HEK293 (cell line): ENCODE measurements at regions not wholly inside any gene's neighbourhood (a gene's known extent, or its start where the extent isn't known, plus 50 kb on each side); places are given as distances from the start of the nearest gene placed in this dataset.
A peak's percentile ranks its signal among the peaks of the same experiment; 100 is the strongest.

ENCODE experiments used
- KLF1 ChIP-seq: fragments of 450-650 bp; formaldehyde crosslinking; IDR thresholded peaks from 2 replicates; pipeline ENCODE4 v1.5.1; 2016; ENCODE audit warnings: missing biosample characterization, missing genetic modification characterization
- MYNN ChIP-seq: fragments of 450-650 bp; formaldehyde crosslinking; IDR thresholded peaks from 2 replicates; pipeline ENCODE4 v1.5.1; 2016; ENCODE audit warnings: missing biosample characterization, missing genetic modification characterization, borderline replicate concordance
- SETDB1 ChIP-seq: IDR thresholded peaks from one replicate; pipeline ENCODE4 v1.6.1; 2017; ENCODE audit warnings: mild to moderate bottlenecking, low read length, moderate library complexity, mixed read lengths; ENCODE audit not compliant: insufficient read length
- WT1 ChIP-seq: fragments of 450-650 bp; formaldehyde crosslinking; IDR thresholded peaks from 2 replicates; pipeline ENCODE4 v1.5.1; 2016; ENCODE audit warnings: missing biosample characterization, missing genetic modification characterization
- YY2 ChIP-seq: fragments of 450-650 bp; formaldehyde crosslinking; IDR thresholded peaks from 2 replicates; pipeline ENCODE4 v1.5.1; 2016; ENCODE audit warnings: missing biosample characterization, missing genetic modification characterization
- ZBTB20 ChIP-seq: fragments of 450-650 bp; formaldehyde crosslinking; IDR thresholded peaks from 2 replicates; pipeline ENCODE4 v1.5.1; 2016; ENCODE audit warnings: missing biosample characterization, missing genetic modification characterization
- ZBTB21 ChIP-seq: fragments of 450-650 bp; formaldehyde crosslinking; IDR thresholded peaks from 2 replicates; pipeline ENCODE4 v1.5.1; 2017; ENCODE audit warnings: missing biosample characterization, missing genetic modification characterization
- ZFP41 ChIP-seq: fragments of 450-650 bp; formaldehyde crosslinking; IDR thresholded peaks from 2 replicates; pipeline ENCODE4 v1.5.1; 2016; ENCODE audit warnings: missing biosample characterization, missing genetic modification characterization, borderline replicate concordance
- ZFP69B ChIP-seq: fragments of 450-650 bp; formaldehyde crosslinking; IDR thresholded peaks from 2 replicates; pipeline ENCODE4 v1.5.1; 2016; ENCODE audit warnings: missing biosample characterization, missing genetic modification characterization
- ZNF132 ChIP-seq: fragments of 450-650 bp; formaldehyde crosslinking; IDR thresholded peaks from 2 replicates; pipeline ENCODE4 v1.5.1; 2017; ENCODE audit warnings: missing biosample characterization, missing genetic modification characterization, borderline replicate concordance
- ZNF174 ChIP-seq: fragments of 450-650 bp; formaldehyde crosslinking; IDR thresholded peaks from 2 replicates; pipeline ENCODE4 v1.5.0; 2017; ENCODE audit warnings: missing biosample characterization, mild to moderate bottlenecking, missing genetic modification characterization
- ZNF2 ChIP-seq: fragments of 450-650 bp; formaldehyde crosslinking; IDR thresholded peaks from 2 replicates; pipeline ENCODE4 v1.5.1; 2016; ENCODE audit warnings: missing biosample characterization, missing genetic modification characterization
- ZNF211 ChIP-seq: fragments of 450-650 bp; formaldehyde crosslinking; IDR thresholded peaks from 2 replicates; pipeline ENCODE4 v1.5.1; 2016; ENCODE audit warnings: low read depth, missing biosample characterization, missing genetic modification characterization
- ZNF214 ChIP-seq: fragments of 450-650 bp; formaldehyde crosslinking; IDR thresholded peaks from 2 replicates; pipeline ENCODE4 v1.5.1; 2017; ENCODE audit warnings: missing biosample characterization, mild to moderate bottlenecking, missing genetic modification characterization, borderline replicate concordance
- ZNF223 ChIP-seq: fragments of 450-650 bp; formaldehyde crosslinking; IDR thresholded peaks from 2 replicates; pipeline ENCODE4 v1.5.1; 2016; ENCODE audit warnings: missing biosample characterization, missing genetic modification characterization
- ZNF239 ChIP-seq: fragments of 450-650 bp; formaldehyde crosslinking; IDR thresholded peaks from 2 replicates; pipeline ENCODE4 v1.5.1; 2016; ENCODE audit warnings: missing biosample characterization, missing genetic modification characterization
- ZNF341 ChIP-seq: fragments of 450-650 bp; formaldehyde crosslinking; IDR thresholded peaks from 2 replicates; pipeline ENCODE4; 2016; ENCODE audit warnings: low read depth, missing biosample characterization, missing genetic modification characterization
- ZNF350 ChIP-seq: fragments of 450-650 bp; formaldehyde crosslinking; IDR thresholded peaks from 2 replicates; pipeline ENCODE4 v1.5.0; 2017; ENCODE audit warnings: missing biosample characterization, mild to moderate bottlenecking, missing genetic modification characterization
- ZNF37A ChIP-seq: fragments of 450-650 bp; IDR thresholded peaks from 2 replicates; pipeline ENCODE4 v1.5.1; 2018; ENCODE audit warnings: missing biosample characterization, missing genetic modification characterization
- ZNF404 ChIP-seq: fragments of 450-650 bp; formaldehyde crosslinking; IDR thresholded peaks from 2 replicates; pipeline ENCODE4 v1.5.1; 2017; ENCODE audit warnings: missing biosample characterization, missing genetic modification characterization
- ZNF501 ChIP-seq: fragments of 450-650 bp; formaldehyde crosslinking; IDR thresholded peaks from 2 replicates; pipeline ENCODE4 v1.5.1; 2016; ENCODE audit warnings: missing biosample characterization, missing genetic modification characterization
- ZNF514 ChIP-seq: fragments of 450-650 bp; formaldehyde crosslinking; IDR thresholded peaks from 2 replicates; pipeline ENCODE4 v1.5.1; 2016; ENCODE audit warnings: missing biosample characterization, missing genetic modification characterization
- ZNF544 ChIP-seq: fragments of 450-650 bp; formaldehyde crosslinking; IDR thresholded peaks from 2 replicates; pipeline ENCODE4 v1.5.0; 2017; ENCODE audit warnings: missing biosample characterization, missing genetic modification characterization
- ZNF555 ChIP-seq: fragments of 450-650 bp; formaldehyde crosslinking; conservative IDR thresholded peaks from 2 replicates; pipeline ENCODE4 v1.5.1; 2017; ENCODE audit warnings: missing biosample characterization, mild to moderate bottlenecking, missing genetic modification characterization, inconsistent platforms
- ZNF585B ChIP-seq: fragments of 450-650 bp; formaldehyde crosslinking; IDR thresholded peaks from 2 replicates; pipeline ENCODE4 v1.5.1; 2016; ENCODE audit warnings: missing biosample characterization, missing genetic modification characterization
- ZNF747 ChIP-seq: fragments of 450-650 bp; formaldehyde crosslinking; IDR thresholded peaks from 2 replicates; pipeline ENCODE4 v1.5.1; 2016; ENCODE audit warnings: missing biosample characterization, missing genetic modification characterization
- ZSCAN16 ChIP-seq: fragments of 450-650 bp; formaldehyde crosslinking; IDR thresholded peaks from 2 replicates; pipeline ENCODE4 v1.5.1; 2016; ENCODE audit warnings: missing biosample characterization, missing genetic modification characterization
- TF ChIP-seq, protein P1 (sequence below): fragments of 450-650 bp; formaldehyde crosslinking; IDR thresholded peaks from 2 replicates; pipeline ENCODE4 v1.5.1; 2016; ENCODE audit warnings: missing biosample characterization, missing genetic modification characterization
- TF ChIP-seq, protein P2 (sequence below): fragments of 450-650 bp; formaldehyde crosslinking; IDR thresholded peaks from 2 replicates; pipeline ENCODE4 v1.5.0; 2017; ENCODE audit warnings: missing biosample characterization, missing genetic modification characterization, borderline replicate concordance
- TF ChIP-seq, protein P3 (sequence below): fragments of 450-650 bp; formaldehyde crosslinking; IDR thresholded peaks from 2 replicates; pipeline ENCODE4 v1.5.1; 2017; ENCODE audit warnings: missing biosample characterization, missing genetic modification characterization
- TF ChIP-seq, protein P4 (sequence below): fragments of 450-650 bp; formaldehyde crosslinking; IDR thresholded peaks from 2 replicates; pipeline ENCODE4 v1.5.1; 2016; ENCODE audit warnings: missing biosample characterization, missing genetic modification characterization
- TF ChIP-seq, protein P5 (sequence below): fragments of 450-650 bp; formaldehyde crosslinking; IDR thresholded peaks from 2 replicates; pipeline ENCODE4 v1.5.1; 2016; ENCODE audit warnings: missing biosample characterization, missing genetic modification characterization

DNA sequence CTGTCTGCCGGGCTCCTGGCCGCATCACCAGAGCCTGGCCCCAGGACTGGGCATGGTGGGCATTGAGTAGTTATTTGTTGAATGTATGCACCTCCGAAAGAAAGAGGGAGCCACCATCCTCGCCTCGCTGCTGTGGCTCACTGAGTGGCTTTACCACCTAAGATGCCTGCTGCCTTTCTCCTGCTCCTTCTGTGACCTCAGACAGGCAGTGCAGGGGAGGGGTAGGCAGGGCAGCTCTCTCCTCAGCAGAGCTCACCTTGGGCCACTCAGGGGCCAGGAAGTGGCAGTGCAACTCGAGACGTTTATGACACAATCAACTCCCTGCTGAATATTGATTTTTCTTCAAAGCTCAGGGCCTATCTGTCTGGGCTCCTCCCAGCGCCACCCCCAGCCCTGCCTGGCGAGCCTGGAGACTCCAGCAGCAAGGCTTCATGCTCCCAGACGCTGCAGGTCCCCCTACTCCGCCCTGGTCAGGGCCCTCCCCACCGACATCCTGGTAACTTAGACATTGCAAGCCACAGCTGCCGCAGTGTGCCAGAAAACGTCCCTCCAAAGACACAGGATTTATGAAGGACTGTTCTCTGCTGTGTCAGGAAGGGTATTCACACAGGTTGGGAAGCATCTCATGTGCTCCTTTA, 84.3 kb upstream of the DIO3 start (continued):
- TF ChIP-seq, protein P1, sequence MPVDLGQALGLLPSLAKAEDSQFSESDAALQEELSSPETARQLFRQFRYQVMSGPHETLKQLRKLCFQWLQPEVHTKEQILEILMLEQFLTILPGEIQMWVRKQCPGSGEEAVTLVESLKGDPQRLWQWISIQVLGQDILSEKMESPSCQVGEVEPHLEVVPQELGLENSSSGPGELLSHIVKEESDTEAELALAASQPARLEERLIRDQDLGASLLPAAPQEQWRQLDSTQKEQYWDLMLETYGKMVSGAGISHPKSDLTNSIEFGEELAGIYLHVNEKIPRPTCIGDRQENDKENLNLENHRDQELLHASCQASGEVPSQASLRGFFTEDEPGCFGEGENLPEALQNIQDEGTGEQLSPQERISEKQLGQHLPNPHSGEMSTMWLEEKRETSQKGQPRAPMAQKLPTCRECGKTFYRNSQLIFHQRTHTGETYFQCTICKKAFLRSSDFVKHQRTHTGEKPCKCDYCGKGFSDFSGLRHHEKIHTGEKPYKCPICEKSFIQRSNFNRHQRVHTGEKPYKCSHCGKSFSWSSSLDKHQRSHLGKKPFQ (tag by site-specific recombination), result no peak
- no peak for TF ChIP-seq ZNF223 (tag by site-specific recombination)
- peak; percentile 79 for TF ChIP-seq KLF1 (tag by site-specific recombination)
- no peak for TF ChIP-seq ZNF239
- no peak for TF ChIP-seq ZSCAN16 (tag by site-specific recombination)
- TF ChIP-seq ZFP41 (tag by site-specific recombination), result no peak
- TF ChIP-seq, protein P2, sequence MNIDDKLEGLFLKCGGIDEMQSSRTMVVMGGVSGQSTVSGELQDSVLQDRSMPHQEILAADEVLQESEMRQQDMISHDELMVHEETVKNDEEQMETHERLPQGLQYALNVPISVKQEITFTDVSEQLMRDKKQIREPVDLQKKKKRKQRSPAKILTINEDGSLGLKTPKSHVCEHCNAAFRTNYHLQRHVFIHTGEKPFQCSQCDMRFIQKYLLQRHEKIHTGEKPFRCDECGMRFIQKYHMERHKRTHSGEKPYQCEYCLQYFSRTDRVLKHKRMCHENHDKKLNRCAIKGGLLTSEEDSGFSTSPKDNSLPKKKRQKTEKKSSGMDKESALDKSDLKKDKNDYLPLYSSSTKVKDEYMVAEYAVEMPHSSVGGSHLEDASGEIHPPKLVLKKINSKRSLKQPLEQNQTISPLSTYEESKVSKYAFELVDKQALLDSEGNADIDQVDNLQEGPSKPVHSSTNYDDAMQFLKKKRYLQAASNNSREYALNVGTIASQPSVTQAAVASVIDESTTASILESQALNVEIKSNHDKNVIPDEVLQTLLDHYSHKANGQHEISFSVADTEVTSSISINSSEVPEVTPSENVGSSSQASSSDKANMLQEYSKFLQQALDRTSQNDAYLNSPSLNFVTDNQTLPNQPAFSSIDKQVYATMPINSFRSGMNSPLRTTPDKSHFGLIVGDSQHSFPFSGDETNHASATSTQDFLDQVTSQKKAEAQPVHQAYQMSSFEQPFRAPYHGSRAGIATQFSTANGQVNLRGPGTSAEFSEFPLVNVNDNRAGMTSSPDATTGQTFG (tag by site-specific recombination), result no peak
- 0 out of 2 replicates have a peak, but pooled peaks have one; percentile 49 for TF ChIP-seq ZFP69B
- peak; percentile 33; the same call in 1 of the 2 replicates for TF ChIP-seq ZNF2
- no peak for TF ChIP-seq ZNF514 (tag by site-specific recombination)
- no peak for TF ChIP-seq ZNF544 (tag by site-specific recombination)
- no peak for TF ChIP-seq SETDB1
- no peak for TF ChIP-seq ZNF37A
- TF ChIP-seq YY2, result no peak
- TF ChIP-seq ZNF350 (tag by site-specific recombination), result no peak
- no peak for TF ChIP-seq ZNF555 (tag by site-specific recombination)
- TF ChIP-seq, protein P3, sequence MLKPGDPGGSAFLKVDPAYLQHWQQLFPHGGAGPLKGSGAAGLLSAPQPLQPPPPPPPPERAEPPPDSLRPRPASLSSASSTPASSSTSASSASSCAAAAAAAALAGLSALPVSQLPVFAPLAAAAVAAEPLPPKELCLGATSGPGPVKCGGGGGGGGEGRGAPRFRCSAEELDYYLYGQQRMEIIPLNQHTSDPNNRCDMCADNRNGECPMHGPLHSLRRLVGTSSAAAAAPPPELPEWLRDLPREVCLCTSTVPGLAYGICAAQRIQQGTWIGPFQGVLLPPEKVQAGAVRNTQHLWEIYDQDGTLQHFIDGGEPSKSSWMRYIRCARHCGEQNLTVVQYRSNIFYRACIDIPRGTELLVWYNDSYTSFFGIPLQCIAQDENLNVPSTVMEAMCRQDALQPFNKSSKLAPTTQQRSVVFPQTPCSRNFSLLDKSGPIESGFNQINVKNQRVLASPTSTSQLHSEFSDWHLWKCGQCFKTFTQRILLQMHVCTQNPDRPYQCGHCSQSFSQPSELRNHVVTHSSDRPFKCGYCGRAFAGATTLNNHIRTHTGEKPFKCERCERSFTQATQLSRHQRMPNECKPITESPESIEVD (tag by site-specific recombination), result no peak
- peak; percentile 71; the same call in 1 of the 2 replicates for TF ChIP-seq ZBTB21 (tag by site-specific recombination)
- no peak for TF ChIP-seq ZNF211 (tag by site-specific recombination)
- no peak for TF ChIP-seq ZNF214 (tag by site-specific recombination)
- TF ChIP-seq WT1 (tag by site-specific recombination), result peak; percentile 92
- no peak for TF ChIP-seq ZNF404
- no peak for TF ChIP-seq ZNF132 (tag by site-specific recombination)
- TF ChIP-seq, protein P4, sequence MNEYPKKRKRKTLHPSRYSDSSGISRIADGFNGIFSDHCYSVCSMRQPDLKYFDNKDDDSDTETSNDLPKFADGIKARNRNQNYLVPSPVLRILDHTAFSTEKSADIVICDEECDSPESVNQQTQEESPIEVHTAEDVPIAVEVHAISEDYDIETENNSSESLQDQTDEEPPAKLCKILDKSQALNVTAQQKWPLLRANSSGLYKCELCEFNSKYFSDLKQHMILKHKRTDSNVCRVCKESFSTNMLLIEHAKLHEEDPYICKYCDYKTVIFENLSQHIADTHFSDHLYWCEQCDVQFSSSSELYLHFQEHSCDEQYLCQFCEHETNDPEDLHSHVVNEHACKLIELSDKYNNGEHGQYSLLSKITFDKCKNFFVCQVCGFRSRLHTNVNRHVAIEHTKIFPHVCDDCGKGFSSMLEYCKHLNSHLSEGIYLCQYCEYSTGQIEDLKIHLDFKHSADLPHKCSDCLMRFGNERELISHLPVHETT (tag by site-specific recombination), result no peak
- TF ChIP-seq, protein P5, sequence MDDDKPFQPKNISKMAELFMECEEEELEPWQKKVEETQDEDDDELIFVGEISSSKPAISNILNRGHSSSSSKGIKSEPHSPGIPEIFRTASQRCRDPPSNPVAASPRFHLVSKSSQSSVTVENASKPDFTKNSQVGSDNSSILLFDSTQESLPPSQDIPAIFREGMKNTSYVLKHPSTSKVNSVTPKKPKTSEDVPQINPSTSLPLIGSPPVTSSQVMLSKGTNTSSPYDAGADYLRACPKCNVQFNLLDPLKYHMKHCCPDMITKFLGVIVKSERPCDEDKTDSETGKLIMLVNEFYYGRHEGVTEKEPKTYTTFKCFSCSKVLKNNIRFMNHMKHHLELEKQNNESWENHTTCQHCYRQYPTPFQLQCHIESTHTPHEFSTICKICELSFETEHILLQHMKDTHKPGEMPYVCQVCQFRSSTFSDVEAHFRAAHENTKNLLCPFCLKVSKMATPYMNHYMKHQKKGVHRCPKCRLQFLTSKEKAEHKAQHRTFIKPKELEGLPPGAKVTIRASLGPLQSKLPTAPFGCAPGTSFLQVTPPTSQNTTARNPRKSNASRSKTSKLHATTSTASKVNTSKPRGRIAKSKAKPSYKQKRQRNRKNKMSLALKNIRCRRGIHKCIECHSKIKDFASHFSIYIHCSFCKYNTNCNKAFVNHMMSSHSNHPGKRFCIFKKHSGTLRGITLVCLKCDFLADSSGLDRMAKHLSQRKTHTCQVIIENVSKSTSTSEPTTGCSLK (tag by site-specific recombination), result no peak
- TF ChIP-seq ZNF585B (tag by site-specific recombination), result no peak
- no peak for TF ChIP-seq MYNN (tag by site-specific recombination)
- TF ChIP-seq ZBTB20 (tag by site-specific recombination), result 0 out of 2 replicates have a peak, but pooled peaks have one; percentile 39
- TF ChIP-seq ZNF501, result peak; percentile 29; the same call in 1 of the 2 replicates
- no peak for TF ChIP-seq ZNF747 (tag by site-specific recombination)
- TF ChIP-seq ZNF174 (tag by site-specific recombination), result no peak
- no peak for TF ChIP-seq ZNF341 (tag by site-specific recombination)
